IPS DF 4.7 (cell line): ENCODE measurements at regions not wholly inside any gene's neighbourhood (a gene's known extent, or its start where the extent isn't known, plus 50 kb on each side); places are given as distances from the start of the nearest gene placed in this dataset.

Experiments used
- DNase-seq: peaks from one replicate; pipeline ENCODE4 v3.0.0-alpha.2; 2013; ENCODE audit warnings: low spot score; ENCODE audit errors: extremely low read depth

DNA sequence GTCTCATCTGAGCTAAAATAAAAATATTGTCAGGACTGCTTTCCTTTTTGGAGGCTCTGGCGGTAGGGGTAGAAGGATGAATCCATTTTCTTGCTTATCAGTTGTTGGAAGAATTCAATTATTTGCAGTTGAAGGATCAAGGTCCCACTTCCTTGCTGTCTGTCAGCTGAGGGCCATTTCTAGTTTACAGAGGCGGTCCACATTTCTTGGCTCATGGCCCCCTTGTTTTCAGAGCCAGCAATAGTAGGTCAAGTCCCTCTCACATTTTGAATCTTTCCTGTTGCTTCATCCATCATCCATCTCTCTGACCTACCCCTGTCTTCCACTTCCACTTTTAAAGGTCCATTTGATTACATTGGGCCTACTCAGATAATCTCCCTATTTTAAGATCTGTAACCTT is 1099.3 kb upstream of the DIAPH2 start:
- DNase-seq = no peak

DNA sequence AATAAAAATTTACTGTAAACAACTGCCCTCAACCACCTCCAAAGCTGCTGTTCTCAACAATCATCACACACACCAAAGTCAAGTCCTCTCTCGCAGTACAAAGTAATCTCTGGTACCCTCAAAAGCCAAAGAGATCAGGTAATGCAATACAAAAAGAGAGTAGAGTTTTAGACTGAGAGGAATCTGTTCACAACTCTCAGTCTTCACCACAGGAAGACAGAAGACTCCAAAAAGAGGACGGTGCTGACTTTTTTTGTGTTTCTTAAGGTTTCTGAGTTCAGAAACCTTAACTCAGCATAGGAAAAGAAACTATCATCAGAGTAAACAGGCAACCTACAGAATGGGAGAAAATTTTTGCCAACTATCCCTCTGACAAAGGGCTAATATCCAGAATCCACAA is 1072.3 kb upstream of the DIAPH2 start:
- no peak for DNase-seq

DNA sequence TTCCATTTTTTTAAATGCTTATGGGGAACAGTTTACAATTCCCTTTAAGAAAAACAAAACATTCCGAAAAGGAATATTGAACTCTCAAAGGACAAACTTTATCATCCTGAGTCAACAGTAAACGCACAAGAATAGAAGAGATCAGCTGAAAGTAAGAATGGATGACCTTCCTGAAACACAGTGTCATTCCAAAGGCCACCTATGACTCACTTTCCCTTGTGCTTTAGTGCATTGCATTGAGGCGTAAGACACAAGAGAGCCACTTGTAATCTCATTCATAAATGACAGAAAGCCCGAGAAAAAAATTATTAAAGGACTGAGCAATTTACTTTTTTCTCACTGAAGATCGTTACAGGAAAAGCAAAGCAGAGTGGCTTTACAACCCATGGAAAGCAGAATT is 1062.4 kb upstream of the DIAPH2 start:
- no peak for DNase-seq

DNA sequence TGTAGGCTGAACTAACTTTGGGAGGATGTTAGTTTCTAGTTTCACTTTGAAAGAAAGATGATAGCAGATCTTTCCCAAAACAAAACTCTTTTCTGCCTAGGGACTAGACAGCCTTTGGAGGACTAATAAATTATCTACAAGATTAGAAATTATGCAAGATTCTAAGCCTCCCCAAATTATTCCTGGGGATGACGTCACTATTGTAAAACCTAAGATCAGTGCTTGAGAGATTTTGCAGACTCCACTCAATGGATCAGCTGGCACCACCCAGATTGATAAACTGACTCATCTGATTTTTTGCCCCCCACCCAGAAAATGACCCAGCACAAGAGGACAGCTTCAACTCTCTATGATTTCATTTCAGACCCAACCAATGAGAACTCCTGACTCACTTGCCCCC is 1057.9 kb upstream of the DIAPH2 start:
- no peak for DNase-seq

DNA sequence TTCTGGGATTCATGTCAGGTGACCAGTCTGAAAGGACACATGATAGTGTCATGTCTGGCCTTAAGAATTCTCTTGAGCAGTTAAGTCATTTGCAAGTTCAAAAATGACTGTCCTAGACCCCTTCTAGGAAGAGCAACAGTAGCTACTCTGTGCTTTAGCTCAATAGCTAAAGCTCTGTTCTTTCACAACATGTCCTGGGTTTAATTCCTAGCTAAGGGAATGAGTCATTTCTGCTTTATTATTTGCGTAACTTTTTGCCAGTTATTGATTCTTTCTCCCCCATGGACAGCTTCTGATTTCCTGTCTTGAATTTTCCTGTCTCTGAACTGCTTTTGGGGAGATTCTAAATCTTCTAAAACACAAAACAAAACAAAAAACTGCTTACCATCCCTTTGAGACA is 1055.8 kb upstream of the DIAPH2 start:
- DNase-seq = no peak

DNA sequence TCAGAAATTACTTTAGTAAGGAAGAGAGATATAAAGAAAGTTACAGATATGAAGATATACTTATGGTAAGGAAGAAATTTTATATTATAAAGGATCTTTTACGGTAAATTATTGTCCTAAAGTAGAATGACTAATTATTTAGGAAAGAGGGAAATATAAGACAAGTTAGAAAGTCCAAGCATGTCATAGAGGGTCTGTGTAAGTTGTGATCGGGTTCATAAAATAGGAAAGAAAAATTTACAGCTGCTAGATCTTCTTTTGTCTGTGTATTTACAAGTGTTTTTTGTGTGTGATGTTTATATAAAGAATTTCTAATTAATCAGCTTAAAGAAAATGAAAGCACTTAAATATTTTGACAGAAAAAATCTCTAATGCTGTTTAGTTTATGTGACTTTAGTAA is 1054.9 kb upstream of the DIAPH2 start:
- no peak for DNase-seq

DNA sequence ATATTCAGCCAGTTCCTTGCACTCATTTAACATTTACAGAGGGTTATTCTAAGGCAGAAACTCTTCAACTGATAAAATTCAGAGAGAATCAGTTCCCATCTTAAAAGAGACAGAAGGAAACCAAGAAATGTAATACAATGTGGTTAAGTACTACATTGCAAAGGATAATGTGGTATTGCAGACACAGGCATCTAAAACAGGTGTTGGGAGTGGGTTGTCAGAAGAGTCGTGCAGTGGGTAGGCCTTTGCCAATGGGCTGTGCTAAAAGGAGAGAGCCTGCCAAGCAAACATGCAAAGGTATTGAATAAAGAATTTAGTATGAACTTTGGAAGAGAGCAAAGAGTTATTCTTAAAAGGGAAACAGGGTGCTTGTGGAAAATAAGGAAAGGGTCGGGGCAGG is 1044.4 kb upstream of the DIAPH2 start:
- no peak for DNase-seq

DNA sequence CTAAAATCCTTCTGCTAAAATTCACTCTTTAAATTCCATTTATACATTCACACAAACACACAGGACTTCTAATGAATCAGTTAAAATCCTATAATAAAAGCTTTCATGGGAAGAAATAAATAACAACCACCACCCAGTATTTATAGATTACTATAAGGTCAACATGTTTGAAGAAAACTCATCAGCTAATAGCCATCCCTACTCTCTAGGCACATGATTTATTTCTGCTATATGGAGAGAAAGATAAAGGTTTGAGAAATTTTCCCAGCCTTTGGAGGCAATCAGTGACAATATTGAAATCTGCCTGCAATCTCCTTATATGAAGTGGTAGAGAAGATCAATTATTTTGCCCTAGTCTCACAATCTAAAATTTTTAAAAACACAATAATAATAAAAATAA is 1038.9 kb upstream of the DIAPH2 start:
- no peak for DNase-seq

DNA sequence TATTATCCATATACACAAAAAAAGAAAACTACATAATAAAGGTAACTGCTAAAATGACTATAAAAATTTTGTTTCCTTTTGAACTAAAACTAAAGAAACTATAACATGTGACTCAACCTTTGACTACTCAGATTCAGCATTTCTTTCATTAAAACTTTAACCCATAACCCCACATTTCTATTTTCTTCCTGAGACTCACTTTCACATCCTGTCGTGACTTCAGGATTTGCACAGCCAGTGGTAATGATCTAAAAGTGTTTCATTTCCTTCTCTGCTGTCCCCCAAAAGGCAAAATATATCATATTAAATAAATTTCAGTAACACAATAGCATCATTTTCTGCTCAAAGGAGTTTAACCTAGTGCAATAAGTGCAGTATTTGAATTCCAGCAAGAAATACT is 1022.4 kb upstream of the DIAPH2 start:
- DNase-seq = no peak

DNA sequence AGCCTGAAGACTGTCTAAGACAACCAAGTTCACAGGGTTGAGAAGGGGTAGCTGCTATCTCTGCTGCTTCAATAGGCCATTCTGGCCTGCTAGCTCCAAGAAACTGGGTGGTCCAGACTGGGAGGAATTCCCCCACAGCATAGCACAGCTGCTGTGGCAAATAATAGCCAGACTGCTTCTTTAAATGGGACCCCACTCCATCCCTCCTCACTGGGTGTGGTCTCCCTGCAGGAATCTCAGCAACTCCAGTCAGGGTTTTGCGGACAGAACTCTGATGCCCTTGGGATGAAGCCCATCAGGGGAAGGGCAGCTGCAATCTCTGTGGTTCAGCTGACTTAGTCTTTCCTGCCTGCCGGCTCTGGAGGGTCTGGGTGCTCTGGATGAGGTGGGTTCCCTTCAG is 1018.6 kb upstream of the DIAPH2 start:
- DNase-seq = no peak

DNA sequence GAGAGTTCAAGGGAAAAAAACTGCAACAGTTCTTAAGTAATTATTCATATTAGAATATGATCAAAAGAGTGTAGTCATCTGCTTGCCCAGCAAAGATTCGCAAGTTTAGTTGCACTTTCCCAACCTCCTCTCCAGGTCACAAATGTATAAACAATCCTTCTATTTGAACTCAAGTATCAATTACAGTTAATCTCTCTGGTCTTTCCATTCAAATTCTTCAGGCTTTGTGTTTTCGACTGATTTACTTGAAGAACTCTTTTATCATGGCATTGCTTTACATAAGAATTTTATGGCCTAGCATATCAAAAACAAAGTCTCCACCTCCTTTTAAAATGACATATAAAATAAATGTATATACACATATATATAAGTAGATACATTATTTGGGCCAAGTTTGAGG is 1009.6 kb upstream of the DIAPH2 start:
- no peak for DNase-seq

DNA sequence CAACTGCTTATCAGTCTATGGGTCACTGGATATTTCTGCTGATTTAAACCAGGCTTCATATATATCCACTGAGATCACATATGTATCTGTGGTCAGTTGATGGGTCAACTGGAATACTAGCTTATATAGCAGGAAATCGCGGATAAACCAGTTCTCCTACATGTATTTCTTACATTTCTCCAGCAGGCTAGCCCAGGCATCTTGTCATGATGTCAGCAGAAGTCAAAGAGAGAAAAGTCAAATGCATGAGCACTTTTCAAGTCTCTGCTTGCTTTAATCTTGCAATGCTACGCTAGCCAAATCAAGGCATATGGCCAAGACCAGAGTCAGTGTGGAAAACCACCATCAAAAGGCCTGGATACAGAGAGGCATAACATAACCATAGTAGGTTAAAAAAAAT is 1008.8 kb upstream of the DIAPH2 start:
- DNase-seq = no peak

DNA sequence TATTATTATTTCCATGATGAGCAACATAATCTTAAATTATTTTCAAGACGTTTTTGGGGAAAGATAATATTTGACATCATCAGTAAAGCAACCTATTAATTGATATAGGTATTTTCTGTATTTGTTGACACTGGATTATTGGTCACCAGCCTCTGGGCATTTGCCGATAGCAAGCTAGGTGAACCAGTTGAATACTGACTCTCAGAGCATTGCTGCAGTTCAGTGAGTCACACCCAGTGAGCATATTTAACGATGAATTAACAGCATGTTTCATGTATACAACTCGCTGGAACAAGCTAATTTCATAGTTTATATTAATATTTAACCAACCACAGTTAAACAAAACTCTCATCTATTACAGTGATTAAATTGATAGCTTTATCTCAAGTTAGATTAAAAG is 1006.0 kb upstream of the DIAPH2 start:
- DNase-seq = no peak

DNA sequence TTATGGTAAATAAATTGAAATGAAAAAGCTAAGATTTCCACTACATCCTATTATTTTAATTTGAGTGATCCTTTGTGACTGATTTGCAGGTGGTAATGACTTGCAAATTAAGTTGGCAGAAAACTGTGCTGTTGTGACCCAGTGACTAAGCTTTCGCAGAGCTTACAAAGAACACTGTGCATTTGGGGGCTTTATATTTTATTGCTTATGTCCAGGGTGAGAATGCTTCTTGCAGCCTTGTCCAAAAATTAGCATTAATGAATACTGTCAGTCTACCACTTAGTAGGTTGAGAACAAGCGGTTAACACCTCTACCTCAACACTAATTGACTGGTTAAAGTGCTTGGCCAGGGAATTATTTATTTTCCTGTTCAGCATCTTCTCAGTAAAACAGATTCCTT is 991.3 kb upstream of the DIAPH2 start:
- no peak for DNase-seq

DNA sequence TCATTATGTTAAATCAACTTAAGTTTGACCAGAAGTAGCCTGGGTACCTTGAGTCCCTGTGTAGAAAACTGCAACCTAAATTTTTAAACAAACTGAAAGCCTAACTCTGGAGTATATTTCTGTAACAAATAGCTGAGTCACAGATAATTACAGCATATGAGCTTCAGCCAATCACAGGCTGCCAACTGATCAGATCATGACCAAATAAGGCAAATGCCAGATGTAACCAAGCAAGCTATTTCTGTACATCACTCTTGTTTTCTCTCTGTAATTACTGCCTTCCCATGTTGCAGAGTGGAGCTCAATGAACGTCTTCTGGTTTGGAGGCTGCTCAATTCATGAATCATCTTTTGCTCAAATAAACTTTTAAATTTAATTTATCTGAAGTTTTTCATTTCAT is 980.9 kb upstream of the DIAPH2 start:
- DNase-seq = no peak

DNA sequence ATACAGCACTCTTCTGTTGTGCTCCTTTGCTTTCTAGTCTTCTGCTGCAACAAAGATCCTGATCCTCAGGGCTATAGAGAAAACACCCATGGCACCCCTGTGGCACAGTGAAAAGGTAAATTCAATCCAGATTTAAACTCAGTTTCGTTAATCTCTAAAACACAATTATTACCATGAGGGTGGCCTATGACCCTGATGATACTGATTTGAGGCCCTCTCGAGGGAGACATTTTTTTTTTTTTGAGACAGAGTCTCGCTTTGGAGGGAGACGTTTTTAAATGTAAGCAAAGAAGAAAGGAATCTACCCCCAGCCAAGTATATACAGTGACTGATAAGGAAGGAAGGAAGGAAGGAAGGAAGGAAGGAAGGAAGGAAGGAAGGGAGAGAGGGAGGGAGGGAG is 967.8 kb upstream of the DIAPH2 start:
- no peak for DNase-seq

DNA sequence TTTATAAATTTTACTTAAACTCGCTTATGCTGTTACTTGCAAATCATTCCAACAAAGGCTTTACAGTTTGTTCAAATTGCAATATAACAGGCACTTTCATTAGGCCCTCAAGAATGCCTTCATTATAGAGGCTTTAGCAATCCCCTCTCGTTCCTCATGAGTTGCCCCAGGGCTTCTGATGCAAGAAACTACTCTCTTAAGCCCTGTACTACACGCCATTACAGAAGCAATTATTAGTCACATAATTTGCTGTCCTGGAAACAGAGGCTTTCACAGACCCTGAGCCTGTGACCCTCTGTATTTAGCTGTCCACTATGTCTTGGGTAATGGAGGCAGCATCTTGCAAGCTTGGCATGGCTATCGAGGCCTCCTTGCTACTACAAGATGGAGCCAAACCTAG is 965.9 kb upstream of the DIAPH2 start:
- no peak for DNase-seq

DNA sequence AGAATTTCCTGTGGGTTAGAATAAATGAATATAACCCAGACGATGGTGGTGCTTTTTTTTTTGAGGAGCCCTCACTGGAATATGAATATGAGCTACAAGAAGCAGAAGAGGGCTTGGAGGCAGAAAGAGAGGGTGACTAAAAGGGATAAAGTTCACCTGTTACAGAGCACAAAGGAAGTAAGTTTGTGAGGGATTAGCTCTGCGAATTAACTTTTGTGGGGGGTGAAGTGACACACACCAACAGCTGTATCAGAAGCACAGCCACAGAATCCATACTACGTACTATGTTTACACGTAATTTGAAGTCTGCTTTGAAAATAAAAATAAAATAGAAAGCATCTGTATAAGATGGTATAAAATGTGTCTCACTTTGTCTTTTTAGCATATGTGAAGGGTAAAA is 963.6 kb upstream of the DIAPH2 start:
- DNase-seq = no peak

DNA sequence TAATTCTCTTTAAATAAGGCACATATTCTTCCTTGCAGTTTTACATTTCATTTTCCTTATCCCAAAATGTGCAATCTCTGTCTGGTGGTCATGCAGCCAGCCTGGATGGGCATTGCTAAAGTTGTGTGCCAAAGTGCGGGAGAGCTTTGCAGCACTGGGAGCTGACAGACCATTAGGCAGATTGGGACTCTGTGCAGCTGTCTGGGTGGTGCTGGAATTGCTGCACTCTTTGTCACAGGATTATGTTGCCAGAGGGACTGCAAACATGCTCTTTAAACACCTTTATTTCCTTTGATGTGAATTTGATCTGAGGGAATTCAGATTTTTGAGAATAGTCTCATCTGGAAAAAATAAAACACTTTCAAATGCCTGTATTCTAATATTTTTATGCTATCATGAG is 956.2 kb upstream of the DIAPH2 start:
- DNase-seq = no peak

DNA sequence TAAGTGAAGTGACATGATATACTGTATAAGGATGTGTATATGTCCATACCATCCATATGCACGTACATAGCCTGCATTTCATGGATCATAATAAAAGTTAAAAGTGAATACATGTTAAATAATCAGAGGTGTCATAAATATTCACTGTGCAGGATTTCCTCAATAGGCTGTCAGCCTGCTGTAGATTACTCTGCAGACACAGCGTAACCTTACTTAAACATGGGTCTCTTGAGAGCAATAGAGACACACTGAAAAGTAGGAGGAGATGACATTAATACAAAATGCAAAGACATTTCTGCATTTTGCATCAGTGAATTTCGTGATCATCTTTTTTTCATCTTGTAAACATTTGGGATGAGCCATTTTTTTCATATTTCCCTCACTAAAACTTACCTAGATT is 955.2 kb upstream of the DIAPH2 start:
- DNase-seq = no peak

DNA sequence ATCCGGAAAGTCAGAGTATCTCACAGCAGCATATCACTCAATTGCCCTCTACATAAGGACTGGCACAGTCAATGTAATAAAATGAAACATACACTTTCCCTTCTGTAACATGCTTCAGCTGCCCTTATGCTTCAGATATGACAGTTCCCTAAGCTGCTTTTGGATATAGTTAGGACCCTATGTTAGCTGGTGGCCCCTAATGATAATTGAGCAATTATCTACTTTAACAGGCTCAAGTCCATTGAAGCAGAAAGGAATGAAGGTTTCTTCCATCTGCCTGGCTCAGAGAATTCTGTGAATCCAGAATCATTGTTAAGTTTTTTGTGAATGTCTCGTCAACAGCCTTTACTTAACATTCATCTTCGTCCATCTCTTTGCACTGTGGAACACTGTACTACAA is 951.2 kb upstream of the DIAPH2 start:
- DNase-seq = no peak

DNA sequence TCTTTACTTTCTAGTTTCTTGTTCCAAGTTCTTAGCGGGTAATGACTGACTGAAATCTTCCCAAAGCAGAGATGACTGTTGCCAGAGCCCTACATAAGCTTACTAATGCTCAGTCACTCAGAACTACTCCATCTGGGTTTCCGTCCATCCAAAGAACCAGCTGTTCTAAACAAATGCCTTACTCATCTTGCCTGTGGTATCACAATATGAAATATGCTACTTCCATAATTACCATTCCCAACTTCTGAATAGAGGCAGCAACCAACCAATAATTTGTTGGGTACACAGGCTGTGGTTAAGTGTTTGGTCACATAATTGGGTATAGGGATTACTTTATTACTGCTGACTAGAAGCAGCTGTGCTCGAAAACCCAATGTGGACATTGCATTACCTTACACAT is 930.2 kb upstream of the DIAPH2 start:
- no peak for DNase-seq

DNA sequence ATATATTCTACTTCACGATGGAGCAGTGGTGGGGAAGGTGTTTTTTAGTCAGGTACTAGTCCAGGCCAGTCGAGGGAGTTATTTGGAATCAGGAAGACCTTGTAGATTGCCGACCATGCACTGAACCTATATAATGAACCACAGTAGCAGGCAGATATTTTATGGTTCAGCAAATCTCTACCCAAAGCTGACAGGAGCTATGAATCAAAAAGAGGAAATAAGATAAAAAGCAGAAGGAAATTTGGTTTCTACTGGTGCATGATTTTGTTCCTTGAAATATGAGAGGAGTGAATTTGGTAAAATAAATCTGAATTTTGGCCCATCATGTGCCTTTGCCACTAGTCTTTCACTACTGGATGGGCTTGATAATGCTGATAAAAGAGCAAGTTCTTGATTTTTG is 924.3 kb upstream of the DIAPH2 start:
- no peak for DNase-seq

DNA sequence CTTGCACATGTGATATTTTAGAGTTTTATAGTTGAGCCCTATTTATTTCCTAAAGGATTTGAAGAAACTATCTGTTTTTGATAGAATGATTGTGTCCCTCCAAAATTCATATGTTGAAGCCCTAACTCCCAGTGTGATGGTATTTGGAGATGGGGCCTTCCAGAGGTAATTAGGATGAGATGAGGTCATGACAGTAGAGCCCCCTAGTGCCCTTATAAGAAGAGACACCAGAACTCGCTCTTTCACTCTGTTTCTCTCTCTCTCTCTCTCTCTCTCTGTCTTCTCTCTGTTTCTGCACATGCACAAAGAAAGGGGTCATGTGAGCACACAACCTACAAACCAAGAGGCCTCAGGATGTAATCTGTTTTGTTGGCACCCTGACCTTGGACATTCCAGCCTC is 921.9 kb upstream of the DIAPH2 start:
- no peak for DNase-seq

DNA sequence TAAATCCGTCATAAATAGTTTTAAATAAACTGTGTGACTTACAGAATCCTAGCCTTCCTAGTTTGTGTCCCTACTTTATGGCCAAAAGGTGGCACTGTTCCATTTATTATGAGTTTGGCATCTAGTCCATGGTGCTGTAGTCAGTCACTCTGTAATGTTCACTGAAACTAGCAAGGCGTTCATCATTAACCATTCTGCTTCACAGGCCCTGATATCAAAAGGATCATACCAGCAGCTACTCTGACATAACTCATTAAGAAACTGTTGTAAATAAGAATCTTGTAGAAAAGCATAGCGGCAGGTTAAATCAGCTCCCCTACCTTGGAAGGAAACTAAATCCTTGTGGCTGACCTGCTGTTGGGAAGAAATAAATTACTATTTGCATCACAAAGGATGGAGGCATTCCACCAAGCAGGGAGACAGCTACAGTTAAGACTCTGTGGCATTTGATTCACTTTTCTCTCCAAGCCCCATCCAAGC is 919.6 kb upstream of the DIAPH2 start:
- no peak for DNase-seq
